ENCODE measurements at regions not wholly inside any gene's neighbourhood (a gene's known extent, or its start where the extent isn't known, plus 50 kb on each side); places are given as distances from the start of the nearest gene placed in this dataset.

DNA sequence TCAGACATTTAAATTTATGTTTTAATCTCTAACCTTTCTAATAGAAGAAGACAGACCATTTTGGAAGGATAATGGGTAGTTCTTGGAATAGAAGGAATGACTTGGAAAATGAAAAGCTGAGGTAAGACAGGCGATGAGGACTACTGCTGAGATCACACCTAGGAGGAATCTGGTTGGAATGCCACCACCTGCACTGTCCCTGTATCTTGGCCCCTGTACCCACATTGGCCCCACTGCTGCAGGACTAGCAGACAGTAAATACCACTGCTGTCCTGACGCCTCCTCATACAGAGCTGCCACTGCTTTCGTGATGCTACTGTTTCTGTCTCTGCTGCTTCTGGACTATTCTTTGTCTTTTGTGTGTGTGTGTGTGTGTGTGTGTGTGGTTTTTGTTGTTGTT lies 359.8 kb downstream of the TMEM232 start:
- ChIA-PET CTCF (no interaction called here), POLR2A (no interaction called here)
- Mint-ChIP-seq H3K4me3 (ENCODE audit: unreplicated experiment) (no peak overlapping the region), H3K27ac (ENCODE audit: unreplicated experiment) (no peak overlapping the region), H3K4me1 (ENCODE audit: low read depth, unreplicated experiment) (no peaks in the 10 kb centered on the region), H3K36me3 (ENCODE audit: insufficient read depth, unreplicated experiment) (no peaks in the 10 kb centered on the region), H3K9me3 (ENCODE audit: unreplicated experiment) (no peaks in the 10 kb centered on the region), H3K27me3 (ENCODE audit: insufficient read depth, unreplicated experiment) (no peaks in the 10 kb centered on the region)
- DNase-seq = no peak
- Histone ChIP-seq H3K9me3 (no peaks in the 10 kb centered on the region), H3K27me3 (replicated peaks; ENCODE audit: control insufficient read depth, insufficient read depth, low read length) (no peaks in the 10 kb centered on the region), H3K36me3 (ENCODE audit: control insufficient read depth, insufficient read depth, low read length) (no peaks in the 10 kb centered on the region), H3K4me3 (ENCODE audit: low read depth, low read length) (no peak overlapping the region), H3K4me1 (no peaks in the 10 kb centered on the region)
- BruUV-seq (replicated peaks) = no TSS peak
- TF ChIP-seq, protein P1, sequence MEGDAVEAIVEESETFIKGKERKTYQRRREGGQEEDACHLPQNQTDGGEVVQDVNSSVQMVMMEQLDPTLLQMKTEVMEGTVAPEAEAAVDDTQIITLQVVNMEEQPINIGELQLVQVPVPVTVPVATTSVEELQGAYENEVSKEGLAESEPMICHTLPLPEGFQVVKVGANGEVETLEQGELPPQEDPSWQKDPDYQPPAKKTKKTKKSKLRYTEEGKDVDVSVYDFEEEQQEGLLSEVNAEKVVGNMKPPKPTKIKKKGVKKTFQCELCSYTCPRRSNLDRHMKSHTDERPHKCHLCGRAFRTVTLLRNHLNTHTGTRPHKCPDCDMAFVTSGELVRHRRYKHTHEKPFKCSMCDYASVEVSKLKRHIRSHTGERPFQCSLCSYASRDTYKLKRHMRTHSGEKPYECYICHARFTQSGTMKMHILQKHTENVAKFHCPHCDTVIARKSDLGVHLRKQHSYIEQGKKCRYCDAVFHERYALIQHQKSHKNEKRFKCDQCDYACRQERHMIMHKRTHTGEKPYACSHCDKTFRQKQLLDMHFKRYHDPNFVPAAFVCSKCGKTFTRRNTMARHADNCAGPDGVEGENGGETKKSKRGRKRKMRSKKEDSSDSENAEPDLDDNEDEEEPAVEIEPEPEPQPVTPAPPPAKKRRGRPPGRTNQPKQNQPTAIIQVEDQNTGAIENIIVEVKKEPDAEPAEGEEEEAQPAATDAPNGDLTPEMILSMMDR (IDR thresholded peaks at IDR 0.05; ENCODE audit: insufficient read depth in 1 of 2, low read depth in 1 of 2, low read length in 1 of 2, severe bottlenecking in 1 of 2, unreplicated experiment in 1 of 2) = no peak
- intact Hi-C loops (cut with micrococcal nuclease; ENCODE audit: unreplicated experiment) = no loop called here
